Breast epithelium (tissue), 3 donors: ENCODE measurements at regions not wholly inside any gene's neighbourhood (a gene's known extent, or its start where the extent isn't known, plus 50 kb on each side); places are given as distances from the start of the nearest gene placed in this dataset.

Source experiments
- CTCF ChIP-seq, 3 donors: fragments of 450-650 bp; IDR thresholded peaks; one replicate each; pipeline ENCODE4 v1.5.1; 2016 to 2017; ENCODE audit warnings: antibody characterized with exemption in 3 of 3, mild to moderate bottlenecking in 3 of 3, moderate library complexity in 3 of 3
- POLR2A ChIP-seq: fragments of 450-650 bp; IDR thresholded peaks from one replicate; pipeline ENCODE4 v1.6.1; 2016; ENCODE audit warnings: antibody characterized with exemption, mild to moderate bottlenecking, moderate library complexity

DNA sequence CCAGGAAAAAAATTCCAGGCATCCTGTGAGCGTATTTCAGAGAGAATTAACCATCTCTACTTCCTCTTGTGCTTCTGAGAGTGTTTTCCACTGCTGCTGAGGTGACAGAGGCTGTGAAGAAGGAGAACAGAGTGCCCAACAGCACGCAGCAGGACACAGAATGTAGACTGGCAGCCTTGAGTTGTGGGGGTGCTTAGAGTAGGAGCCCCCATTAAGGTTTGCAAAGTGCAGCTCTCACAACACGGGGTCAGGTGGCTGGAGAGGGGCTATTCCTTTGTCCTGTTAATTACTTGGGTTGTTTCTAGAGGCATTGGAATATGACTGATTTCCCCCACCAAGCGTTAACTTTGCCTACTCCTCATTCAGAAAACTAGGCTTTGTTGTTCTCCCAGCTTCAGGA is 370.6 kb downstream of the TSHZ3 start:
- TF ChIP-seq CTCF (IDR thresholded peaks at IDR 0.05) (no peak), POLR2A (no peak)
